ENCODE measurements at regions not wholly inside any gene's neighbourhood (a gene's known extent, or its start where the extent isn't known, plus 50 kb on each side); places are given as distances from the start of the nearest gene placed in this dataset.

DNA sequence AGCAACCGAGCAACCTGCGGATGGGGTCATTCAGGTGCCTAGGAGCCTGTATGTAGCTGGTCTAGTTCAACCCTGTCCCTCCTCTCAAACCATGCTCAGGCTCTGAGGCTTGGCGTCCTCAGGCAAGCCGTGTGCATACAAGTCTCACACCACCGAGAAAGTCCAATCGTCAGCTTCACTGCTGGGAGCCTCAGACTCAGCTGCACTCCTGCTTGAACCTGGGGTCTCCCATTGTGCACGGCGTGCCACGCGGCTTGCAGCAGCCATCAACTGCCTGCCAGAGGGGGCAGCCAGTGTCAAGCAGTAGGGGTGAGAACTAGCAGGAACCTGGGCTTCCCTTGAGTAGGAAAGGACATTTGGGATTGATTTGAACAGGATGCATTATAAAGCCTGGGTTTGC is 1064.6 kb downstream of the BCL11B start:
- DNase-seq (ENCODE audit: low read depth) = no peak
- no peak overlapping the region for H3K4me3 ChIP-seq (ENCODE audit: control insufficient read depth, low read depth, low read length)
- TF ChIP-seq, protein P1, sequence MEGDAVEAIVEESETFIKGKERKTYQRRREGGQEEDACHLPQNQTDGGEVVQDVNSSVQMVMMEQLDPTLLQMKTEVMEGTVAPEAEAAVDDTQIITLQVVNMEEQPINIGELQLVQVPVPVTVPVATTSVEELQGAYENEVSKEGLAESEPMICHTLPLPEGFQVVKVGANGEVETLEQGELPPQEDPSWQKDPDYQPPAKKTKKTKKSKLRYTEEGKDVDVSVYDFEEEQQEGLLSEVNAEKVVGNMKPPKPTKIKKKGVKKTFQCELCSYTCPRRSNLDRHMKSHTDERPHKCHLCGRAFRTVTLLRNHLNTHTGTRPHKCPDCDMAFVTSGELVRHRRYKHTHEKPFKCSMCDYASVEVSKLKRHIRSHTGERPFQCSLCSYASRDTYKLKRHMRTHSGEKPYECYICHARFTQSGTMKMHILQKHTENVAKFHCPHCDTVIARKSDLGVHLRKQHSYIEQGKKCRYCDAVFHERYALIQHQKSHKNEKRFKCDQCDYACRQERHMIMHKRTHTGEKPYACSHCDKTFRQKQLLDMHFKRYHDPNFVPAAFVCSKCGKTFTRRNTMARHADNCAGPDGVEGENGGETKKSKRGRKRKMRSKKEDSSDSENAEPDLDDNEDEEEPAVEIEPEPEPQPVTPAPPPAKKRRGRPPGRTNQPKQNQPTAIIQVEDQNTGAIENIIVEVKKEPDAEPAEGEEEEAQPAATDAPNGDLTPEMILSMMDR (IDR thresholded peaks at IDR 0.05; ENCODE audit: control insufficient read depth, insufficient read depth, low read depth, low read length, missing control alignments) = no peak

DNA sequence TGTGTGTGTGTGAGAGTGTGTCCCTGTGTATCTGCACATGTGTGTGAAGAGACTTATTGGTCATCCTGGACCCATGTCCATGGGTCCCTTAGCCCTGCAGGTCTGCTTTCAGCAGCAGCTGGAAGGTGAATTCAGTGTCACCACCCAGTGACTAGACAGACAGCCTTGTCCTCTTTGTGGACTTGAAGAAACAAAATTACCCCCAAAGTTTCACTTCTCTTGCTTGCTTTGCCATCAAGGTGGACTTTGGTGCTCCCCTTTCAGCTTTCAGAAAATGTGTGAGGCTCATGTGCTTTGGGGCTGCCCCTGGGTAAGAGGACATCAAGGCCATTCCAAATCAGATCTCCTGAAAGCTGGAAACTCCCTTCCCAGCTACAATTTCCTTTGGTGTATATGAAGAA is 1063.8 kb downstream of the BCL11B start:
- TF ChIP-seq, protein P1 (IDR thresholded peaks at IDR 0.05; ENCODE audit: control insufficient read depth, insufficient read depth, low read depth, low read length, missing control alignments) = no peak
- DNase-seq (ENCODE audit: low read depth) = no peak
- H3K4me3 ChIP-seq (ENCODE audit: control insufficient read depth, low read depth, low read length) = no peak overlapping the region

DNA sequence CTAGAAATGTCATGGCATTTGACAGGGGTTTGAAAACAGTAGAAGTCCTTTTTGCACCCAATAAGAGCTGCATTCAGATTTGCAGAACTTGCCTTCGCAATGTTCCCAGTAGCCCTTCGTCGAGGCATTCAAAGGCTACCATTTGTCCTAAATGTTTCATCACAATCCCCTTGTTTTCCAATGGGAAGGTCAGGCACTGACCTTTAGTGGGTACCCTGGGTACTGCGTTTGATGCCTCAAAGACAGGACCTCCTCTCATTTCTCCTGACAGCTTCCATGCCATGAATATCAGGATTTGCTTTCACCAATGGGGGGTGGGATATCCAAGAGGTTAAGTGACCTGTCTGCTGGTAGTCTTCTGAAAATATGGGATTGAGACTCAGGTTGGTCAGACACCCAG is 1063.1 kb downstream of the BCL11B start:
- TF ChIP-seq, protein P1 (IDR thresholded peaks at IDR 0.05; ENCODE audit: control insufficient read depth, insufficient read depth, low read depth, low read length, missing control alignments) = no peak
- no peak overlapping the region for H3K4me3 ChIP-seq (ENCODE audit: control insufficient read depth, low read depth, low read length)
- DNase-seq (ENCODE audit: low read depth) = no peak

DNA sequence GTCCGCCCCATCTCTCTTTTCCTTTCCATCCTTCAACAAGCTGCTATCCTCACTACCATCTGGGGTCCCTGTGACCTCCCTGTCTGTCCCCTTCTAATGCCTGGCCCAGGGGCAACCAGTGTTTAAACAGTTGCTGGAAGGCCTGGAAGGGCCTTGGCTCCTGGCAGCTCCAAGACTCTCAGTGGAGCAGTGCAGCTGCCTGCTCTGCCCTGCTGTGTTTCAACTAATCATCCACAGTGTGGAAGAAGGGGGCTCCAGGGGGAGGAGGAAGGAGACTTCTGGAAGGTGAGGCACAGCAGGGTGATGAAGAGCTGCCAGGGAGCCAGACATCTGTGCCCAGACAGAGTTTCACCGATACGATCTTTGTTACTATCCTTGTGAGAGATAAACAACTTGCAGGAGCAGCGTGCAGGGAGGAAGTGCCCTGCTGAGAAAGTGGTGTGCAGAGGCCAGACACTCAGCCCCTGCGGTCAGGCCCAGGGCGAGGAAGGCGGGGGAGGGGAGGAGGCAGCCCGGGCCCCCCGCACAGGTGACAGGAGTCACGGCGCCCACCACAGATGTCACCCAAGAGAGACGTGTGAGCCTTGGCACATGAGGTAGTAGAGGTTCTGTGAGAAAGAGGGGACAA is 1061.8 kb downstream of the BCL11B start:
- no peak overlapping the region for H3K4me3 ChIP-seq (ENCODE audit: control insufficient read depth, low read depth, low read length)
- TF ChIP-seq, protein P1 (IDR thresholded peaks at IDR 0.05; ENCODE audit: control insufficient read depth, insufficient read depth, low read depth, low read length, missing control alignments) = no peak
- DNase-seq (ENCODE audit: low read depth) = no peak

DNA sequence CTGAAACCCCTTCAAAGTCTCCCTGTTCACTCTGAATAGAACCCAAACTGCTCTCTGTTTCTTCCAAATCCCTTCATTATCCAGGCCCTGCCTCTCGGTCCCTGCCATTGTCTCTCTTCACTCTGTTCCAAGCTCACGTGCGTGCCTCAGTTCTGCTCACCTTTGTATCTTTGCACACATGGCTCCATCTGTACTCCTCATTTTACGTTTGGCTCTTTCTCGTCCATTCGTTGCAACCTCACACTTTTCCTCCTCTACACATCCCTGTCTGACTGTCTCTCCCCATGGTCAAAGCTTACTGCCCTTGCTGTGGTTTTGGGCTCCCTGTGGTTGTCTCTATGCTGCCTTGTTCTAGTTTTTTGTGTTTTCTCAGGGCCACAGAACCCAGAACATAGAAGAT is 1054.5 kb downstream of the BCL11B start:
- no peak overlapping the region for H3K4me3 ChIP-seq (ENCODE audit: control insufficient read depth, low read depth, low read length)
- DNase-seq (ENCODE audit: low read depth) = no peak
- TF ChIP-seq, protein P1 (IDR thresholded peaks at IDR 0.05; ENCODE audit: control insufficient read depth, insufficient read depth, low read depth, low read length, missing control alignments) = no peak

DNA sequence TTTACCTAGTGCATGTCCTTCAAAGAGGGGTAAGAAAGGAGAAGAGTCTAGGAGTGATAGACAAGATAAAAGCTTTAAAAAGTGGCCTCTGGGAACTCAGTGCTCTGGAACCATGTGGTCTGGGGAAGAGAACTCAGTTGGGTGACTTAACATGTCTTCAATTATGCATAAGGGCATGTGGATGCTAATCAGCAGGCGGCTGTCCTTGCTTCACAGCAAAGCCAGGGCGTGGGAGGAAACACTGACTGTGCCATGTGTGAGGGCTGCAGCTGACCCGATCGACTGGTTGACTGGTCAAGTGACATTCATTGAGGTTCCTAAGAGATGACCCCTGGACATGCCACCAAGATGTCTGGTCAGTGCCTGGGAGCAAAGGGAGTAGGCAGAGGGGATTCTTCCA is 1053.8 kb downstream of the BCL11B start:
- TF ChIP-seq, protein P1 (IDR thresholded peaks at IDR 0.05; ENCODE audit: control insufficient read depth, insufficient read depth, low read depth, low read length, missing control alignments) = no peak
- no peak for DNase-seq (ENCODE audit: low read depth)

DNA sequence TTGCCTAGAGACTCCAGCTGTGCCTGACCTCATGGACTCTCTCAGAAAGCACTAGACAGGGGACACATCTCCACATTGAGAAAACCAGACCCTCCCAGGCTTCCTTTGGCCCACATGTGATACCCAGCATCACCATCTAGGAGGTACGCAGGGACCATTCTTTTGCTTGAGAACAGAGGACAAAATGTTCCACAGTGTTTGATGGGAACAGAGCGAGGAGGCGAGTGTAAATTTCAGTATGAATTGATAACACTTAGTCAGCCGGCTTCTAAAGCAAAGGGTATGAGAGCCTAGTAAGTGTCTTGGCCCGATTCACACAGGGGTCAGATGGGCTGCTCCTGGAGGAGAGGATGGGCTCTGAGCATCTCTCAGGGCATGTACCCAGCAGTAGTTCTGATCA is 1052.4 kb downstream of the BCL11B start:
- no peak overlapping the region for H3K4me3 ChIP-seq (ENCODE audit: control insufficient read depth, low read depth, low read length)
- no peak for DNase-seq (ENCODE audit: low read depth)
- TF ChIP-seq, protein P1 (IDR thresholded peaks at IDR 0.05; ENCODE audit: control insufficient read depth, insufficient read depth, low read depth, low read length, missing control alignments) = no peak

More for the DNA sequence above, 1053.8 kb downstream of the BCL11B start:
- H3K4me3 ChIP-seq (ENCODE audit: control insufficient read depth, low read depth, low read length) = no peak overlapping the region

Measured in AG09309 (cell line).